ENCODE measurements at regions not wholly inside any gene's neighbourhood (a gene's known extent, or its start where the extent isn't known, plus 50 kb on each side); places are given as distances from the start of the nearest gene placed in this dataset.

DNA sequence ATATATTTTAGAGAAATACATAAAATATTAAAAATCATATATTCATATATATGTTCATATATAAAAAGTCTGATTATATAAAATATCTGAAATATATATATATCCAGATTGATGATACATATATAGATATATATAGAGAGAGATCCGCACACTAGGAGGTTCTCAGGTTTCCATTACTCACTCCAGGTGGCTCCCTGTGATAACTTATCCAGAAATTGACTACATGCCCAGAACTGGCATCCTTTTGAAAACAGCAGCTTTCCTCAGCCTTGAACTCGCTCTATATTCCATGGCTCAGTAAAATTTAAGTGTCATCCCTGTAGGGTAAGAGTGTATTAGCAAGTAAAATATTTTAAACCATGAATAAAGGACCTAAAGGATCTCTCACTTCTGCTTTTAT lies 206.8 kb downstream of the TINAG start:
- no peaks in the 10 kb centered on the region for H3K36me3 ChIP-seq
- no peak overlapping the region for H3K4me3 ChIP-seq
- intact Hi-C loops (cut with DNase I): no loop called here
- WGBS, 2 donors: 58 to 77% methylated on average over 2 of the region's 2 CpGs
- no peak for TF ChIP-seq POLR2AphosphoS5 (IDR thresholded peaks at IDR 0.05)
- no peak for TF ChIP-seq EP300 (IDR thresholded peaks at IDR 0.05)
- no peak for TF ChIP-seq POLR2A (IDR thresholded peaks at IDR 0.05)
- TF ChIP-seq, protein P1, sequence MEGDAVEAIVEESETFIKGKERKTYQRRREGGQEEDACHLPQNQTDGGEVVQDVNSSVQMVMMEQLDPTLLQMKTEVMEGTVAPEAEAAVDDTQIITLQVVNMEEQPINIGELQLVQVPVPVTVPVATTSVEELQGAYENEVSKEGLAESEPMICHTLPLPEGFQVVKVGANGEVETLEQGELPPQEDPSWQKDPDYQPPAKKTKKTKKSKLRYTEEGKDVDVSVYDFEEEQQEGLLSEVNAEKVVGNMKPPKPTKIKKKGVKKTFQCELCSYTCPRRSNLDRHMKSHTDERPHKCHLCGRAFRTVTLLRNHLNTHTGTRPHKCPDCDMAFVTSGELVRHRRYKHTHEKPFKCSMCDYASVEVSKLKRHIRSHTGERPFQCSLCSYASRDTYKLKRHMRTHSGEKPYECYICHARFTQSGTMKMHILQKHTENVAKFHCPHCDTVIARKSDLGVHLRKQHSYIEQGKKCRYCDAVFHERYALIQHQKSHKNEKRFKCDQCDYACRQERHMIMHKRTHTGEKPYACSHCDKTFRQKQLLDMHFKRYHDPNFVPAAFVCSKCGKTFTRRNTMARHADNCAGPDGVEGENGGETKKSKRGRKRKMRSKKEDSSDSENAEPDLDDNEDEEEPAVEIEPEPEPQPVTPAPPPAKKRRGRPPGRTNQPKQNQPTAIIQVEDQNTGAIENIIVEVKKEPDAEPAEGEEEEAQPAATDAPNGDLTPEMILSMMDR (IDR thresholded peaks at IDR 0.05): no peak
- H3K4me1 ChIP-seq: no peaks in the 10 kb centered on the region
- DNase-seq: no peak
- H3K27me3 ChIP-seq: no peaks in the 10 kb centered on the region
- no peak overlapping the region for H3K27ac ChIP-seq
- H3K9me3 ChIP-seq: no peaks in the 10 kb centered on the region

DNA sequence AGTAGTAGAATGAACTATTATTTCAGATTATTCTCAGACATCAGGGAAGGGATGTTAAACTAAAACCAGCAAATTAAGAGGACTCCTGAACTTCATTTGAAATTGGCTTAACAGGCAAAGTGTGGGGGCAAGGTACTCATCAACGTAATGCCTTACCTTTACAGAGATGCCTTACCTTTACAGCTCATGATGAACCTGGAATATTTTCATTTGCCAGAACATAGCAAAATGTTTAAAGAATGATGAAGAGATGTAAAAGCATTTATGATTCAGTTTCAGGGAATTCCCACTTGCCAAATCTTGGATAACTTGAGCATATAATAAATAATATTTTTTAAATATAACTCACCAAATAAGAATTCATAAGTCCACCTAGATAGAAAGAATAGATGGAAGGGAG lies 207.5 kb downstream of the TINAG start:
- H3K27ac ChIP-seq: no peak overlapping the region
- no peak overlapping the region for H3K4me3 ChIP-seq
- no peaks in the 10 kb centered on the region for H3K9me3 ChIP-seq
- TF ChIP-seq POLR2A (IDR thresholded peaks at IDR 0.05) (no peak), POLR2AphosphoS5 (IDR thresholded peaks at IDR 0.05) (no peak), EP300 (IDR thresholded peaks at IDR 0.05) (no peak)
- TF ChIP-seq, protein P1 (IDR thresholded peaks at IDR 0.05): no peak
- H3K4me1 ChIP-seq: no peaks in the 10 kb centered on the region
- no peak for DNase-seq
- no peaks in the 10 kb centered on the region for H3K36me3 ChIP-seq
- no peaks in the 10 kb centered on the region for H3K27me3 ChIP-seq
- intact Hi-C loops (cut with DNase I): no loop called here
- WGBS, 2 donors: 78 to 82% methylated on average over 1 of the region's 1 CpG

DNA sequence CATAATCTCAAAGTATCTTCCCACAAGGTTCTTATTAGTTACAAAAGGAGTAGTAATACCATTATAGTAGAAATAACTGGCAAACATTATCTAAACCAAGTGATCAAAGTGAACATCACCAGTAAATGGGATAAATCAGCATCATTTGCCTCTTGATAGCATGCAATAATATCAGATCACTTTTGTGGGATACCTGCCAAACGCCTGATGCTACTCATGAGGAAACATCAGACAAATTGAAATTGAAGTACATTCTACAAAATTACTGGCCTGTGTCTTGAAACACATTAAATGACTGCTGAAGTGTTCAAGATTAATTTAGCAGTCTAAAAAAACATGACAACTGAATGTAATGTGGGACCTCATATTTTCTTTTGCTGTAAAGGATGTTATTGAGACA lies 208.1 kb downstream of the TINAG start:
- H3K27ac ChIP-seq: no peak overlapping the region
- no peaks in the 10 kb centered on the region for H3K36me3 ChIP-seq
- no peaks in the 10 kb centered on the region for H3K4me1 ChIP-seq
- WGBS, 2 donors: 73 to 74% methylated on average over 1 of the region's 1 CpG
- no peaks in the 10 kb centered on the region for H3K27me3 ChIP-seq
- no peaks in the 10 kb centered on the region for H3K9me3 ChIP-seq
- intact Hi-C loops (cut with DNase I): no loop called here
- TF ChIP-seq POLR2AphosphoS5 (IDR thresholded peaks at IDR 0.05) (no peak), EP300 (IDR thresholded peaks at IDR 0.05) (no peak), POLR2A (IDR thresholded peaks at IDR 0.05) (no peak)
- TF ChIP-seq, protein P1 (IDR thresholded peaks at IDR 0.05): no peak
- DNase-seq: no peak
- H3K4me3 ChIP-seq: no peak overlapping the region

DNA sequence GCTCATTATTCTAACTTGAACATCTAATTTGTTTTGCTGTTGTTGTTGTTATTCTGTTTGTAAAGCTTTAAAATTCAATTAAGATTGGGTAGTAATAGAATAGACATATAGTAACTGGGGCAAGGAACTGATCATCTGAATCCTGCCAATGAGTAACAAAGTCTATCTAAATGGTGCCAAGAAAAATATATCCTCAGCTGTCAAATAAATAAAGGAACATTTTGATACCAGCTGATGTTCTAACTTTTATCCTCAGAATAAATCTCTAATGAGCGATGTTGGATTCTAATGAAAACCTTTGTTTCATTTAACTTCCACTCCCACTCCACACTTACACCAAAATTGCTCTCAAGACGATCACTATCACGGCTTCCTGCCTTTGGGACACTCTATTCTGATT lies 210.9 kb downstream of the TINAG start:
- intact Hi-C loops (cut with DNase I): no loop called here
- 94 to 96% methylated on average over 3 of the region's 3 CpGs for WGBS, 2 donors

GRCh38 chr6:54525731-54526130 lies 217.5 kb downstream of the TINAG start:
- Histone ChIP-seq H3K4me1 (no peaks in the 10 kb centered on the region), H3K4me3 (no peak overlapping the region), H3K9me3 (peaks cover 0 to 3% (median 0%) of the 10 kb centered on the region in 4 donors), H3K27ac (no peak overlapping the region), H3K27me3 (no peaks in the 10 kb centered on the region), H3K36me3 (no peaks in the 10 kb centered on the region)
- DNase-seq: no peak
- intact Hi-C loops (cut with DNase I): no loop called here
- 77 to 84% methylated on average over 2 of the region's 2 CpGs for WGBS, 2 donors
- TF ChIP-seq POLR2A (IDR thresholded peaks at IDR 0.05) (no peak), EP300 (IDR thresholded peaks at IDR 0.05) (no peak), POLR2AphosphoS5 (IDR thresholded peaks at IDR 0.05) (no peak)
- TF ChIP-seq, protein P1 (IDR thresholded peaks at IDR 0.05): no peak

More for the DNA sequence above, 210.9 kb downstream of the TINAG start:
- no peak overlapping the region for H3K27ac ChIP-seq
- H3K27me3 ChIP-seq: no peaks in the 10 kb centered on the region
- no peak for DNase-seq
- no peaks in the 10 kb centered on the region for H3K4me1 ChIP-seq
- no peaks in the 10 kb centered on the region for H3K9me3 ChIP-seq
- H3K4me3 ChIP-seq: no peak overlapping the region
- TF ChIP-seq EP300 (IDR thresholded peaks at IDR 0.05) (no peak), POLR2AphosphoS5 (IDR thresholded peaks at IDR 0.05) (no peak), POLR2A (IDR thresholded peaks at IDR 0.05) (no peak)
- TF ChIP-seq, protein P1 (IDR thresholded peaks at IDR 0.05): no peak
- H3K36me3 ChIP-seq: no peaks in the 10 kb centered on the region
